ENCODE measurements at regions not wholly inside any gene's neighbourhood (a gene's known extent, or its start where the extent isn't known, plus 50 kb on each side); places are given as distances from the start of the nearest gene placed in this dataset.

DNA sequence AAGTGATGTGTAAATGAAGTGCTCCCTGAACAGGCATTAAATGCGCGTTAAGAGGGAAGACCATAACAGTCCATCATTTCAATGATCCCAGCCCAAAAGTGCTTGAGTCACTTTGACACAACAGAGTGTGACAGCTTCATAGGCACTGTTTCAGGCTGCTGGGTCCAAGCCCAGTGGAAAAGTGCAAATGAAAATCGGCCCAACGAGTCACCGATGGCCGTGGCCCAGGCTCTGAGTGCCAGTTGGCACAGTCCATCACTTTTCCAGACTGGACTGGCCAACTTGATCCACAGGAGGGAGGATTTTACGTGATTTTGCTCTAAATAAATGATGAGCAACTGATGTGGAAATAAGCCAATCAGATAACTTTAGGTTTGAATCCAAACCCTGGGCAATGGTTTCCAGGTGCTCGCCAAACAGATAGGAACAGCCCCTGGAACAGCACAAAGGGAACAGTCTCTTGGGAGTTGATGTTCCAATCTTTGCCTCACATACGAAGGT is 114.0 kb downstream of the SP3 start:
- no peak overlapping the region for H3K4me3 Mint-ChIP-seq (ENCODE audit: unreplicated experiment)
- no peaks in the 10 kb centered on the region for H3K36me3 Mint-ChIP-seq (ENCODE audit: low read depth, unreplicated experiment)
- H3K27ac Mint-ChIP-seq (ENCODE audit: unreplicated experiment), result no peak overlapping the region
- no peaks in the 10 kb centered on the region for H3K4me1 Mint-ChIP-seq (ENCODE audit: unreplicated experiment)
- H3K27me3 Mint-ChIP-seq (ENCODE audit: unreplicated experiment), result no peaks in the 10 kb centered on the region
- no peak for DNase-seq (ENCODE audit: low spot score)
- no peaks in the 10 kb centered on the region for H3K9me3 Mint-ChIP-seq (ENCODE audit: unreplicated experiment)
- TF ChIP-seq, protein P1, sequence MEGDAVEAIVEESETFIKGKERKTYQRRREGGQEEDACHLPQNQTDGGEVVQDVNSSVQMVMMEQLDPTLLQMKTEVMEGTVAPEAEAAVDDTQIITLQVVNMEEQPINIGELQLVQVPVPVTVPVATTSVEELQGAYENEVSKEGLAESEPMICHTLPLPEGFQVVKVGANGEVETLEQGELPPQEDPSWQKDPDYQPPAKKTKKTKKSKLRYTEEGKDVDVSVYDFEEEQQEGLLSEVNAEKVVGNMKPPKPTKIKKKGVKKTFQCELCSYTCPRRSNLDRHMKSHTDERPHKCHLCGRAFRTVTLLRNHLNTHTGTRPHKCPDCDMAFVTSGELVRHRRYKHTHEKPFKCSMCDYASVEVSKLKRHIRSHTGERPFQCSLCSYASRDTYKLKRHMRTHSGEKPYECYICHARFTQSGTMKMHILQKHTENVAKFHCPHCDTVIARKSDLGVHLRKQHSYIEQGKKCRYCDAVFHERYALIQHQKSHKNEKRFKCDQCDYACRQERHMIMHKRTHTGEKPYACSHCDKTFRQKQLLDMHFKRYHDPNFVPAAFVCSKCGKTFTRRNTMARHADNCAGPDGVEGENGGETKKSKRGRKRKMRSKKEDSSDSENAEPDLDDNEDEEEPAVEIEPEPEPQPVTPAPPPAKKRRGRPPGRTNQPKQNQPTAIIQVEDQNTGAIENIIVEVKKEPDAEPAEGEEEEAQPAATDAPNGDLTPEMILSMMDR (IDR thresholded peaks at IDR 0.05; ENCODE audit: unreplicated experiment), result no peak

DNA sequence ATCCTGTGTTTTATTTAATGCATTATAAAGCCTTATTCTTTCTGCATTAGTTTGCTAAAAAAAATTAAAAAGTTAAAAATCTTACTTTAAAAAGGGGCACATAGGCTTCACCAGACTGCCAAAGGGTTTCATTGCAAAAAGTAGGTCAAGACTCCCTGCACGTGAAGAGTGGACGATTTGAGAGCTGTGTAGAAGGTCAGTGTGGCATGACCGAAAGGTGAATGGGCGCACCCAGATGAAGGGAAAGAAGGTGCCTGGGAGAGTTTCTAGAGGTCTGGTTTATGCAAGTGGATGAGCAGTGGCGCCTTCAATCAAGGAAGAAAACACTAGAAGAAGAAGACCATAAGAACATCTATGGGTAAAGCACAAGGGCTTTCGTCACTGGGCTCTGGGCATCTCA is 111.0 kb downstream of the SP3 start:
- no peak for DNase-seq (ENCODE audit: low spot score)
- H3K4me1 Mint-ChIP-seq (ENCODE audit: unreplicated experiment), result peaks cover 9% of the 10 kb centered on the region
- TF ChIP-seq, protein P1 (IDR thresholded peaks at IDR 0.05; ENCODE audit: unreplicated experiment), result no peak
- no peaks in the 10 kb centered on the region for H3K9me3 Mint-ChIP-seq (ENCODE audit: unreplicated experiment)
- no peak overlapping the region for H3K27ac Mint-ChIP-seq (ENCODE audit: unreplicated experiment)
- no peaks in the 10 kb centered on the region for H3K36me3 Mint-ChIP-seq (ENCODE audit: low read depth, unreplicated experiment)
- H3K27me3 Mint-ChIP-seq (ENCODE audit: unreplicated experiment), result no peaks in the 10 kb centered on the region
- H3K4me3 Mint-ChIP-seq (ENCODE audit: unreplicated experiment), result no peak overlapping the region

DNA sequence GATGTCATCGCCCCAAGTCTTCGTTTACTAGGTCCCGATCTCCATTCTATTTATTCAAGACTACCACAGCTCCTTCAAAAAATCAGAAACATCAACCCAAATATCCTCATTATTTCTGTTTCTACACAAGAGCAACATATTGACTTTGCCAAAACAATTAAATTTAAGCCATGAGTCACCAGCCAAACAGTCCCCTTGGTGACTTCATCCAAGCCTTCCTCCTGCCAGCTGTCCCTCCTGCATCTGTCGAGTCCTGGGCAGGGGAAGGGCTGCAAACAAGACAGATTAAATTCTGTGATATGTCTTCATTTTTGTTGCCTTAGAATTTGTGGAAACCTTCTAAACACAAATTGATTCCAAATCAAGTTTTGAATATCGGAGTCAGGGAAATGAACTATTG is 110.3 kb downstream of the SP3 start:
- no peak overlapping the region for H3K27ac Mint-ChIP-seq (ENCODE audit: unreplicated experiment)
- no peak overlapping the region for H3K4me3 Mint-ChIP-seq (ENCODE audit: unreplicated experiment)
- no peak for DNase-seq (ENCODE audit: low spot score)

DNA sequence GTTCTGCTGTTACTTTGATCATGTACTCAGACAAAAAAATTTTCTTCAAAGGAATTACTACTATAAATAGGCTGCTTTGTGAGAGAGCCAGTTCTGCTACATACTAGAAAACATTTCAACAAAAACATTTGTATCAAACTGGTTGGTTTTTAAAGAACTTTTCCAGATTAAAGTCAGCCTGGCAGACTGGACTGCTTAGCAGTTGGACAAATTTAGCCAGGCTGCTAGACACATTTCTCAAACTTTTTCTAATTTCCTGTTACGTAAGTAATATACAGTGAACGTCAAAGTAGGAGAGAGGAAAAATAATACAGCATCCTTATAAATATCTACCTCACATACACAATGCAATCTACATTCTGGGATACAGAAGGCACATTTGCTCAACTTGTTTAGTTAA is 109.5 kb downstream of the SP3 start:
- TF ChIP-seq, protein P1 (IDR thresholded peaks at IDR 0.05; ENCODE audit: unreplicated experiment), result no peak

More for the DNA sequence above, 110.3 kb downstream of the SP3 start:
- H3K4me1 Mint-ChIP-seq (ENCODE audit: unreplicated experiment), result peaks cover 15% of the 10 kb centered on the region
- TF ChIP-seq, protein P1 (IDR thresholded peaks at IDR 0.05; ENCODE audit: unreplicated experiment), result no peak
- peaks cover under 1% of the 10 kb centered on the region for H3K27me3 Mint-ChIP-seq (ENCODE audit: unreplicated experiment)
- H3K9me3 Mint-ChIP-seq (ENCODE audit: unreplicated experiment), result no peaks in the 10 kb centered on the region
- no peaks in the 10 kb centered on the region for H3K36me3 Mint-ChIP-seq (ENCODE audit: low read depth, unreplicated experiment)

More for the DNA sequence above, 109.5 kb downstream of the SP3 start:
- Mint-ChIP-seq H3K27me3 (ENCODE audit: unreplicated experiment) (peaks cover 2% of the 10 kb centered on the region), H3K9me3 (ENCODE audit: unreplicated experiment) (no peaks in the 10 kb centered on the region), H3K36me3 (ENCODE audit: low read depth, unreplicated experiment) (no peaks in the 10 kb centered on the region), H3K4me3 (ENCODE audit: unreplicated experiment) (no peak overlapping the region), H3K27ac (ENCODE audit: unreplicated experiment) (no peak overlapping the region), H3K4me1 (ENCODE audit: unreplicated experiment) (peaks cover 19% of the 10 kb centered on the region)
- DNase-seq (ENCODE audit: low spot score), result no peak

Data from endothelial cell (in vitro differentiated cells).